GM18505 (cell line): ENCODE measurements at regions not wholly inside any gene's neighbourhood (a gene's known extent, or its start where the extent isn't known, plus 50 kb on each side); places are given as distances from the start of the nearest gene placed in this dataset.

Source experiments
- ATAC-seq: cut with Tn5 transposase; IDR thresholded peaks from one replicate; pipeline ENCODE4 v1.9.1; 2021; ENCODE audit not compliant: unreplicated experiment
- POLR2A ChIP-seq: IDR thresholded peaks from 4 replicates; pipeline ENCODE4 v1.6.1; 2011; ENCODE audit warnings: borderline replicate concordance; ENCODE audit not compliant: insufficient read depth, insufficient read length; ENCODE audit errors: extremely low read depth

DNA sequence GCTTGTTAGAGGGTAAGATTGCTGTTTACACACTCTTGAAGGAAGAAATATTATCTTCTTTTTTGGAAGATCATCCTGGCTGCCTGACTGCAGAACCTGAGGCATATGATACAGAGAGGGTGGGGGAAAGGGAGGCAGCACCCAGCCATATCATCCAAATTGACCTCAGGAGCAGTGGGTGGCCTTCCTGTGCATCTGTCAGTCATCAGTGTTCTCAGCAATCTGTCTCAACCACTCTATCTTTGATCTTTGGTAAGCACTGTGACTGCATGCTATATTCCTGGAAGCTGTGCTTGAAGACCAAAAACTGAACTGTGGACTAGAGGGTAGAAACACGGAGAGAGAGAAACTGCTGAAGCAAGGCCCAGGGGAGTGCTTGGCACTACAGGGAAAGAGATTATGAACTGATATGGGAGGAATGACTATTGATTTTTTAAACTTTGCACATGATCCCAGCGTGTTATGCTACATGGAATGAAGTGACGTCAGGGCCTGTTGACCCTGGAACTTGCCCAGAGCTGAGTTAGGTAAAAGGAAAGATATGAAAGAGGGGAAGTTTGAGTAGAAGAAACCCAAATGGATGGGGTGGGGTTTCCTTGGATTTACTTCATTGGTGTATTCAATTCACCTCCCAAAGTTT, 171.5 kb downstream of the ASCL1 start:
- ATAC-seq, result no peak

DNA sequence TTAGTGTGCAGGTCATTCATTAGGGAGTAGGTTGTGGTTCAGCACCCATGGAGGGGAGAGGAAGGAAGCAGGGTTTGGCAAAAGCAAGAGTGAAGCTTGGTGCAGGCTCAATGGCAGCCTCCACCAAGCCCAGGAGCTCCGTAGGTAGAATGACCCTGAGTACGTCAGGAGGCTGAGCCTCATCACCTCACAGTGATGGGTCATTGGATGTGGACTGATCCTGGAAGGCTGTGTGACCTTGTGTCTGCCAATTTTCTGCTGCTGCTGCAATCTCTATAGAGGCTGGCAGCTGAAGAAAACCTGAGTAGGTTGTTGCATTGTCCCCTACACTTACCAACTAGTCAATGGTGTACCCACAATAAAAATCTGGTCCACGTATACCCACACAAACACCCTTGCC, 173.1 kb downstream of the ASCL1 start:
- no peak for ATAC-seq
- no peak for TF ChIP-seq POLR2A

More for the DNA sequence above, 171.5 kb downstream of the ASCL1 start:
- no peak for TF ChIP-seq POLR2A

DNA sequence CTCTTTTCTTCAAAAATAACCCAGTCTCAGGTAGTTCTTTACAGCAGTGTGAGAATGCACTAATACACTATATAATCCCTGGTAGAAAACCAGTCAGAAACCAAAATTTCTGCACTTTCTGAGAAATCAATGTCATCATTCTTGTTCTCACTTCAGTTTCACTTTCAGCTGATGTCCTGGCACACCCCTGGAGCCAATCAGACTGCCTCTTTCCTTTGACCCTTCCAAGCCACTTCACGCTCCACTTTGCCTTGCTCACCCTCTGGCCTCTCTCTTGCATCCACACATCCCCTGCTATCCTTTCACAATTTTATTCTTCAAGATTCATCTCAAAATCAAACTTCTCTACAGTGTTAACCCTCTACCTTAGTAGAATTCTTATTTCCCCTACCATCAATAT, 181.1 kb downstream of the ASCL1 start:
- no peak for TF ChIP-seq POLR2A
- no peak for ATAC-seq

DNA sequence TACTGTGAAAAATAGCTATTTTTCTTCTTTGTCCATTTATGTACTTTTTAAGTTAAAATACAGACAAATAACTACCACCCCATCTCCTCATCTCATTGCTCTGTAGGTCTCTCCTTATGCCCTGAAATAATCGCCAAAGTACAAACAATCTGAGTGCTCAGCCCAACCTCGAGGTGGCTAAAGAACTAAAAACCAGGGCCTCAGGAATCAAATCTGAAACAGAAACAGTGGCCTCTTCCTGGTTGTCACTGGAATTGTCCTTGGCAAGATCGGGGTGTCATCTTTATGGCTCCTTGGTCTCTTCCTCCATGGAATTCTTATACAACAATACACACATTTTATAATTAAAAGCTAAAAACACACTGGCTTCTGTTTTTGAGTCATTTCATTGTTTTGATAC, 182.4 kb downstream of the ASCL1 start:
- ATAC-seq, result no peak
- no peak for TF ChIP-seq POLR2A

DNA sequence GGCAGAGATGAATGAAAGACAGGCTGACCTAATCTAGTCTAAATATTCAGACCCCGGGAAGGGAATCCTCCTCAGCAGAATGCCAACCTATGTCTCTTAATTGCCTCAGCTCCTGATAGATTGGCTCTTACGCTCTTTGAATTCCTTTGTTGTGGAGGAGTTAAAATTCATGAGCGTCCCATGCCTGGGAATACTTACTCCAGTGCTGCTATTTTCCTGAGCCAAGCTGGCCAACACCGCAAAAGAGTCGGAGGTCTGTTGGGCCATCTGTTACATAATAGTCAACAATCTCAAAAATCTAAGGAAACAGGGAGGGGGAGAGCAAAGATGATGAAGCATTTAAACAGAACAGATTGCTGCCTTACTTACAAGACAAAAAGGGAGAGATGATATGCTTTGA, 182.8 kb downstream of the ASCL1 start:
- TF ChIP-seq POLR2A, result no peak
- no peak for ATAC-seq

DNA sequence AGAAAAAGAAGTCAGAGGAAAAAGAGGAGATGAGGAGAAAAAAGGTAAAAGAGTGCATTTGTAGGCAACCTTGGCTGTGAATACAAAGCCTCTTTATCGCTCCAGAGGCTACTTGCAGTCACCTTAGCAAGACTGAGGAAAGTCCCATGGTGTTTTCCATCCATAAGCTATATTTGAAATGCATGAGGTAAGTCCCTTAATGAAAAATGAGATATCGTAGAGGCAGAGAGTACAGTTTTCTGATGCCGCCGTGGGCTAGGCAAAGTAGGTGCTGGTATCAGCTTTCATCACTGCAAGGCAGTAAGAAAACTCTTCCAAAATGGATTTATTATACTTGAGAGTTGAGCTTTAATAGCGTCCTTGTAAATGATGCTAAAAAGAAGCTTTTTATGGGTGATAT, 186.8 kb downstream of the ASCL1 start:
- no peak for TF ChIP-seq POLR2A
- no peak for ATAC-seq

DNA sequence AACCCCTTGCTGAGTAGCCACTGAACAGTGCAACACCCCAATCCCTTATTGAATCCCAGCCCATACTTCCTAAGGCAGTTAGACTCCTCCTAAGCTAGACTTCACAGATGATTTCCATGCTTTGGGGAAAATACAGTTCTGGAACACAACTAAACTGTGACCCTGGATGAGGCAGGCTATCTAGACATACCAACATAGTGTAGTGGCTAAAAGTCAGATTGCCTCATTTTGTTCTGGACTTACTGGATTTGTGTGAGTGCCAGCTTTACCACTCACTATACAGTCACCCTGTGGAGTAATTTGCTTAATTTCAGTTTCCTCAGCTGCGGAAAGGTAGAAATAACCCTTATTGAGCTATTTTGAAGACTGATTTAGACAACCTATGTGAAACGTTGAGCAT, 203.1 kb downstream of the ASCL1 start:
- ATAC-seq, result no peak
- no peak for TF ChIP-seq POLR2A

DNA sequence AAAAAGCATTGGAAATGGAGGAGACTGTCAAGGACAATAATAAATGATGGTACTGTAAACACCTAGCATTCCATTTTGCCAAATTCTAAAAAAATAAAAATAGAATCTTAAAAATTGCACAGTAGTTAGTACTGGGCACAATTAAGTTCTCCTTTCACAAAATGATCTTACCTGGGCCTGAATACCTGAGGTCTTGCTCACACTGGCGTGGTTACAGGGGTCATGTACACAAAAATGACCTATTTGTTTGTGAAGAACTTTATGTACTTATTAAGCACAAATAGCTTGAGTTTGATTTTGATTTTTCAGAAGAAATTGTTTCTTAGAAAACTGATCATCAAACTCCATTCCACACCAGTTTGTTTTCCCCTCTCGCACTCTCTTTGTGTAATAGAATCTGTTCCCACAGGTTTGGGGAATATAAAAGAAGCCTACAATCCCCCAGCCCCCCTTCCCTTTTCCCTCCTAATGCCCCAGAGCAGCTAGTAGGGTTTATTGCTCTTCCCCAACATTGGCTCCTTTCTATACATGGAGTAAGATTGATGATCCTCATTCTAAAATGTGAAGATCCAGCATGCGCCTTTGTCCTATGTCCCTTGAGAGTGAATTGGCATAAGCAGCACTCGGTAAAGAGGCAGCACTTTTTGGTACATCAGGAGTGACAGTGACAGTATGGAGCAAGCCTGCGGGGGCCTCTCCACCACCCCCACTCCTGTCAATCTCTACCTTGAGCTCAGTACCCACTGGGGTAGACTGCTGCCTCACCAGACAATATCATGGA, 204.3 kb downstream of the ASCL1 start:
- no peak for ATAC-seq
- TF ChIP-seq POLR2A, result no peak

DNA sequence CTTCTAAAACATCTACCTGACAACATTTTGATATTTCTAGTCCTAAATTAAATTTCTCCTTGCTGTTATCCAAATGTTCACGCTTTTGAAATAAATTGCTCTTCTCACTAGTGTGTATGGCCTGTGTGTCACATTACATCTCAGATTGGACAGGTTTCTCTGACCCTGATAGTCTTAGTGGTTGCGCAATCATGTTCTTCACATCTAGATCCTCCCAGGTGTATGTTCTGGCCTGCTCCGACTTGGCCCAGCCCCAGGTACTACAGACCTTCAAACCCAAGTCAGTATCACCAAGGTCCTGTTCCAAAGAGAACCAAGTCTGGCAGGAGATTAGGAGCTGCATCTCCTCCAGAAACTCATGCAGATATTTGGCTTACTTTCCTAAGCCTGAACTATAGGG, 209.5 kb downstream of the ASCL1 start:
- no peak for TF ChIP-seq POLR2A

DNA sequence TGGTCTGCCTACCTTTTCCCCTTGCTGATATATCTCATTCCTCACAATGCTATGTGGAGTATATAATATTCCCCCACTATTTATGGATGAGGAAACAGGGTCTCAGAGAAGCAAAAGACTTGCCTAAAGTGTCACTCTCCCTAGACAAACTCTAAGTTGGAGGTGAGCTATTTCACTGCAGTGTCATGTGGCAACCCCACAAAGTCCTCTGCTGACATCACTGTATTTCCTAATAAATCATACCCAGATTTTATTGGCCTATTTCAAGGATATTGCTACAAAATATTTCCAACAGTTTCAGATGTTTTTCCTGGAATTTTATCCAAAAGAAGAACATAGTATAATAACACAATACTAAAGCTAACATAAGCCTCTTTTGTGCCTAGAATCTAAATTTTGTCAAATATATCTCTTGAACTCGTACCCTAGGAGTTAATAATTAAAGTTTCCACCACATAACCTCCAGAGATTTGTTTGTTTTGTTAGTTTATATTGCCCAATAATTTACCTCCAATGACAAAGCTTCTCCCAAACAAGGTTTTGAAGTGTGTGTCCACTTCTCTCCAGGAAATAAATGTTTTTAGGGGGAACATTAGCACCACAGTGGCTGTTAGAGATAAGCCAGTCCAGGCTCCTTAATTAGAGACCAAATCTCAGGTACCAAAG, 215.1 kb downstream of the ASCL1 start:
- no peak for TF ChIP-seq POLR2A
- ATAC-seq, result no peak

More for the DNA sequence above, 209.5 kb downstream of the ASCL1 start:
- no peak for ATAC-seq

DNA sequence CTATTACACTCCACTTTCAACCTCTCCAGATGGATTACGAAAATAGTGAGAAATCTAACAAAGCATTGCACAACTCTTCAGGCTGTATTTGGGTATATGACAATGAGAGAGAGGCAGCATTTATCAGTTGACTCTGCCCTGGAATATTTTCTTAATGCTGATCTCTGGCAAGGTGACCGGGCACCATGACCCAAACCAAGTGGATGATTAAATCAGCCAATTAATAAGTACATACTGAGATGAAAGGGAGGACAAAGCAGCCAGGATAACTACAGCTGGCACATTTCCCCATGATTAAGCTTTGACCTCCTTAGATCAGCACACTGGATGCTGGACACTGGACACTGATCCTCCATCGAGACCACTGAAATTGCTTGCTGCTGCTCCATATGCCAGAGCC, 218.2 kb downstream of the ASCL1 start:
- no peak for ATAC-seq
- TF ChIP-seq POLR2A, result no peak

DNA sequence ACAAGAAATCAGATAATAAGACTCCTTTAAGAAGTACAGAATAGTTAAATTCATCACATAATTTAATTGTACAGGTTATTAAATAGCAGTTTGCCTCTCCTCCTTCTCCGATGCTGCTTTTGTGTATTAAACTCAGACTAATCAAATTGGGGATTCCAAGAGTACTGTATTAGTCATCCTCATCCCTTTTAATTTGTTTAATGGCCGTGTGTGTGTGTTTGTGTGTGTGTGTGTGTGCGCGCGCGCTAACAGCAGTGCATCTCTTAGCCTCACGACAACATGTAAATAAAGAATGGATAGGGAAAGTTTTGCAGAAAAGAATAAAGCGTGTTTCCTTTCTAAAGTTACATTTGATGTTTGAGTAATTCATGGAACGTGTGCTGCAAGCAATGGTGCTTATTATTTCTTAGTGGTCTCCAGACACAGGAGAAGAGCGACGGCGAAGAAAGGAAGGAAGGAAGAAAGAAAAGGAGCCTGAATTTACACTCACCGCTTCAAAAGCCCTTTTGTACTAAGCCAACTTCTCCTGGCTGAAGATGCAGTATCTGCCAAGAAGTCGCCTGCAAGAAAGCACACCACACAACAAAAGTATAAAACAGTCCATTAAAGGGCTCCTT, 220.3 kb downstream of the ASCL1 start:
- ATAC-seq, result no peak
- no peak for TF ChIP-seq POLR2A

DNA sequence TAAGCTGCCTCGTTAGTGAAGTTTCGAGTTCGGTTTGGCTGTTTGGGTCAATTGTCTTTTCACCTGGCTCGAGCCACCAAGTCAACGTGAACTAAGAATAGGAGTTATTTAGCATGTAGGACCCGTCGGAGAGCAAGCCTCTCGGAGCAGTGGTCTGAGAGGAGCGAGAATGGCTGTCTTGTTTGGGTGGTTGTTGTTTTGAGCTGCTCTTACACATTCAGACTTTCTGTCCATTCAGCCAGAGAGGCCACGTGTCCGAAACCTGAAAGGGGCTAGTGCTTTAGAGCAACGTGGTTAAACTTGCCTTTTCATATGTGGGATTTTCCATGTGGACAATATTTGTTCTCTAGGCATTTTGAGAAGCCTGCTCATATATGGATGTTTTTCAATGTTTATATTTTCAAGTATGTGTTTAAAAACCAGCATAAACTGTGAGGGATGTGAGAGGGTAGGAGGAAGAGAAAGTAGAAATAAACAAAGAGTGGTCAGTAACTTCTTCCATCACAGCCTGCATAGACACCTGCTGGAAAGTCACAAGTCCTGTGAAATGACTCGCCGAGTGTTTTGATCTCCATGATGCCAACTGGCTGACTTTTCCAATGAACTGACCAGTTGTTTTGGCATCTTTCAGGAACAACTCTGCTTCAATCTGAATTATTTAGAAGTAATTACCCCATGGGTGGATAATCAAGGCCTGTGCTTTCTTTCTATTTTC, 221.0 kb downstream of the ASCL1 start:
- no peak for TF ChIP-seq POLR2A
- ATAC-seq, result no peak
